MM.1S (cell line): ENCODE measurements at regions not wholly inside any gene's neighbourhood (a gene's known extent, or its start where the extent isn't known, plus 50 kb on each side); places are given as distances from the start of the nearest gene placed in this dataset.

Experiments used
- DNase-seq: peaks from one replicate; pipeline ENCODE4 v3.0.0-alpha.2; 2015
- H2AFZ ChIP-seq: fragments of 300-600 bp; sonication (generic); 2 replicates; pipeline ENCODE4 v1.6.0; 2016; ENCODE audit warnings: antibody characterized with exemption, low read length
- H3F3A ChIP-seq: fragments of 300-600 bp; sonication (generic); 2 replicates; pipeline ENCODE4 v1.6.1; 2016; ENCODE audit warnings: mild to moderate bottlenecking, antibody characterized with exemption, low read length, moderate library complexity, mixed read lengths; ENCODE audit not compliant: insufficient read depth
- H3K27ac ChIP-seq: fragments of 300-600 bp; sonication (generic); 2 replicates; pipeline ENCODE4 v1.5.1; 2016; ENCODE audit warnings: mild to moderate bottlenecking, low read length
- H3K27me3 ChIP-seq: fragments of 300-600 bp; sonication (generic); replicated peaks from 2 replicates; pipeline ENCODE4 v1.6.0; 2016; ENCODE audit warnings: low read length; ENCODE audit not compliant: insufficient read depth
- H3K36me3 ChIP-seq: fragments of 300-600 bp; sonication (generic); replicated peaks from 2 replicates; pipeline ENCODE4 v1.6.1; 2016; ENCODE audit warnings: mild to moderate bottlenecking, low read length, mixed read lengths; ENCODE audit not compliant: insufficient read depth
- H3K4me1 ChIP-seq: fragments of 300-600 bp; sonication (generic); 2 replicates; pipeline ENCODE4 v1.6.1; 2016; ENCODE audit warnings: low read length, mixed read lengths
- H3K4me2 ChIP-seq: fragments of 300-600 bp; sonication (generic); 2 replicates; pipeline ENCODE4 v1.6.0; 2016; ENCODE audit warnings: low read depth, low read length
- H3K4me3 ChIP-seq: fragments of 300-600 bp; sonication (generic); 2 replicates; pipeline ENCODE4 v1.5.1; 2016; ENCODE audit warnings: low read length, mixed read lengths
- H3K79me2 ChIP-seq: fragments of 300-600 bp; sonication (generic); 2 replicates; pipeline ENCODE4 v1.6.1; 2016; ENCODE audit warnings: mixed run types, low read length, mixed read lengths
- H3K9ac ChIP-seq: fragments of 300-600 bp; sonication (generic); 2 replicates; pipeline ENCODE4 v1.6.1; 2016; ENCODE audit warnings: low read length, mixed read lengths
- H3K9me2 ChIP-seq: fragments of 300-600 bp; sonication (generic); replicated peaks from 2 replicates; pipeline ENCODE4 v1.6.1; 2016; ENCODE audit warnings: mild to moderate bottlenecking, low read length, mixed read lengths; ENCODE audit not compliant: insufficient read depth
- H3K9me3 ChIP-seq: fragments of 300-600 bp; sonication (generic); replicated peaks from 2 replicates; pipeline ENCODE4 v1.6.1; 2016; ENCODE audit warnings: mild to moderate bottlenecking, low read length, mixed read lengths; ENCODE audit not compliant: insufficient read depth
- H4K20me1 ChIP-seq: fragments of 300-600 bp; sonication (generic); 2 replicates; pipeline ENCODE4 v1.6.1; 2016; ENCODE audit warnings: mild to moderate bottlenecking, low read length, moderate library complexity, mixed read lengths; ENCODE audit not compliant: insufficient read depth
- CTCF ChIP-seq: fragments of 300-600 bp; sonication (generic); IDR thresholded peaks from 2 replicates; pipeline ENCODE4 v1.5.1; 2016; ENCODE audit warnings: antibody characterized with exemption, low read length, mixed read lengths
- EZH2 ChIP-seq: fragments of 300-600 bp; sonication (generic); optimal IDR thresholded peaks from 2 replicates; pipeline ENCODE3; 2017; ENCODE audit warnings: low read depth, mild to moderate bottlenecking, antibody characterized with exemption, low read length, mixed read lengths
- EZH2phosphoT487 ChIP-seq: fragments of 300-600 bp; sonication (generic); IDR thresholded peaks from 2 replicates; pipeline ENCODE4 v1.6.1; 2018; ENCODE audit warnings: antibody characterized with exemption, low read length

DNA sequence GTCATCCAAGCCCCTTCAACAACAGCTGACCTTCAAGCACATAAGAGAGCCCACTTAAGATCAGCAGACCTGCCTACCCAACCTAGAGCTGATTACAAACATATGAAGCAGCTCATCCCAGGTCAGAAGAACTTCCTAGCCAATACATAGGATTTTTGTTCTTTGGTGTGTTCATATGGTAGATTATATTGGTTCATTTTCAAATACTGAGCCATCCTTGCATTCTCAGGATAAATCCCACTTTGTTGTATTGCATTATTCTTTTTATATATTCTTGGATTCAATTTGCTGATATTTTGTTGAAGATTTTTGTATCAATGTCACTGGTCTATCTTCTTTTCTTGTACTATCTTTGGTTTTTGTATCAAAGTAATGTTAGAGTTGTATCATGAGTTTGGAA lies 107.3 kb upstream of the STT3B start:
- no peak for DNase-seq
- no peak overlapping the region for H3K4me3 ChIP-seq
- no peak overlapping the region for H3K9ac ChIP-seq
- 0 out of 2 replicates have a peak, but pooled peaks cover 8% of the 10 kb centered on the region for H3F3A ChIP-seq
- H3K9me2 ChIP-seq: no peaks in the 10 kb centered on the region
- H3K27ac ChIP-seq: peak overlapping the region; percentile 0; the same call in 1 of the 2 replicates
- H3K27me3 ChIP-seq: no peaks in the 10 kb centered on the region
- no peaks in the 10 kb centered on the region for H3K9me3 ChIP-seq
- H4K20me1 ChIP-seq: no peaks in the 10 kb centered on the region
- TF ChIP-seq EZH2: no peak
- no peak for TF ChIP-seq EZH2phosphoT487
- TF ChIP-seq CTCF: no peak
- no peaks in the 10 kb centered on the region for H3K79me2 ChIP-seq
- H3K4me1 ChIP-seq: peaks cover 39% of the 10 kb centered on the region
- peak overlapping the region; percentile 29; the same call in 1 of the 2 replicates for H2AFZ ChIP-seq
- H3K36me3 ChIP-seq: no peaks in the 10 kb centered on the region
- peak overlapping the region; percentile 6; the same call in 1 of the 2 replicates for H3K4me2 ChIP-seq

GRCh38 chr3:31427623-31428022 lies 105.1 kb upstream of the STT3B start:
- no peak overlapping the region for H2AFZ ChIP-seq
- no peak overlapping the region for H3K4me3 ChIP-seq
- H3K4me1 ChIP-seq: peaks cover 23% of the 10 kb centered on the region
- no peak for DNase-seq
- no peaks in the 10 kb centered on the region for H3K9me3 ChIP-seq
- H3K27me3 ChIP-seq: no peaks in the 10 kb centered on the region
- H3K27ac ChIP-seq: no peak overlapping the region
- H4K20me1 ChIP-seq: no peaks in the 10 kb centered on the region
- no peaks in the 10 kb centered on the region for H3K79me2 ChIP-seq
- TF ChIP-seq CTCF (no peak), EZH2 (no peak), EZH2phosphoT487 (no peak)
- H3K9ac ChIP-seq: no peak overlapping the region
- no peak overlapping the region for H3K4me2 ChIP-seq
- H3K9me2 ChIP-seq: no peaks in the 10 kb centered on the region
- H3K36me3 ChIP-seq: no peaks in the 10 kb centered on the region
- no peaks in the 10 kb centered on the region for H3F3A ChIP-seq

DNA sequence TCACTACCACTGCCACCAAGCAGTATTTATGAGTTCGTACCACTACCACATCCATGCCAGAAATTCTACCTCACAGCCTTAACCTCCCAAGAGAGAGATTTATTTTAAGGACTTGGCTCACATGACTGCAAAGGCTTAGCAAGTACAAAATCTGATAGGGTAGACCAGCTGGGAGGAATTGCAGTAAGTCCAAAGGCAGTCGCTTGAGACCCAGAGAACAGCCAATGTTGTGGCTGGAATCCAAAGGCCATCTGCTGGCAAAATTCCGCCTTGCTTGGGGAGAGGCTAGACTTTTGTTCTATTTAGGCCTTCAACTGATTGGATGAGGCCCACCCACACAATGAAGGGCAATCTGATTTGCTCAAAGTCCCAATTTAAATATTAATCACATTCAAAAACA lies 101.4 kb upstream of the STT3B start:
- Histone ChIP-seq H4K20me1 (no peaks in the 10 kb centered on the region), H2AFZ (no peak overlapping the region), H3K9me3 (no peaks in the 10 kb centered on the region), H3F3A (no peaks in the 10 kb centered on the region), H3K4me2 (no peak overlapping the region), H3K27me3 (no peaks in the 10 kb centered on the region), H3K4me3 (no peak overlapping the region), H3K79me2 (no peaks in the 10 kb centered on the region), H3K9ac (no peak overlapping the region), H3K9me2 (no peaks in the 10 kb centered on the region), H3K27ac (no peak overlapping the region), H3K4me1 (no peaks in the 10 kb centered on the region), H3K36me3 (no peaks in the 10 kb centered on the region)
- DNase-seq: no peak
- no peak for TF ChIP-seq EZH2
- no peak for TF ChIP-seq CTCF
- no peak for TF ChIP-seq EZH2phosphoT487
